Tibial nerve (tissue), 4 donors: ENCODE measurements at regions not wholly inside any gene's neighbourhood (a gene's known extent, or its start where the extent isn't known, plus 50 kb on each side); places are given as distances from the start of the nearest gene placed in this dataset.

ENCODE experiments used
- DNase-seq, 2 donors: peaks; one replicate each; pipeline ENCODE4 v3.0.0-alpha.2; 2019; ENCODE audit warnings: low spot score in 2 of 2
- H3K27ac ChIP-seq, 4 donors: fragments of 200-600 bp; sonication (generic) in 3 of 4; one replicate each; pipeline ENCODE4 v1.5.1; 2017 to 2019; ENCODE audit warnings: mild to moderate bottlenecking in 1 of 4
- H3K27me3 ChIP-seq, 2 donors: fragments of 200-600 bp; sonication (generic) in 1 of 2; one replicate each; pipeline versions ENCODE4 v1.5.1 to v1.6.0; 2017 to 2019
- H3K36me3 ChIP-seq, 3 donors: fragments of 200-600 bp; sonication (generic); one replicate each; pipeline ENCODE4 v1.5.1; 2018 to 2019
- H3K4me1 ChIP-seq, 4 donors: fragments of 200-600 bp; sonication (generic) in 3 of 4; one replicate each; pipeline ENCODE4 v1.5.1; 2017 to 2019
- H3K4me3 ChIP-seq, 4 donors: fragments of 200-600 bp; sonication (generic) in 3 of 4; one replicate each; pipeline ENCODE4 v1.5.1; 2017 to 2019; ENCODE audit warnings: mild to moderate bottlenecking in 1 of 4, moderate library complexity in 1 of 4
- H3K9me3 ChIP-seq, 4 donors: fragments of 200-600 bp; sonication (generic) in 3 of 4; one replicate each; pipeline ENCODE4 v1.5.1; 2017 to 2019
- EP300 ChIP-seq, 2 donors: sonication (generic); formaldehyde crosslinking; IDR thresholded peaks; one replicate each; pipeline ENCODE4 v1.6.1; 2017; ENCODE audit warnings: antibody characterized with exemption in 2 of 2, mild to moderate bottlenecking in 1 of 2
- POLR2A ChIP-seq, 2 donors: fragments of 450-650 bp; IDR thresholded peaks; one replicate each; pipeline ENCODE4 v1.6.1; 2017; ENCODE audit warnings: antibody characterized with exemption in 2 of 2, mild to moderate bottlenecking in 2 of 2, moderate library complexity in 2 of 2
- WGBS, 2 donors: methylation state at CpG; one replicate each; pipeline ENCODE4 v1.1.5; 2018; 5-methylcytosine and 5-hydroxymethylcytosine counted together
- TF ChIP-seq, protein P1 (sequence below), 5 experiments: fragments of 200-600 bp in 3 of 5; fragments of 450-650 bp in 2 of 5; sonication (generic) in 3 of 5; IDR thresholded peaks; one replicate each; pipeline ENCODE4 v1.5.1; 2016 to 2019; ENCODE audit warnings: antibody characterized with exemption in 5 of 5, mild to moderate bottlenecking in 3 of 5, moderate library complexity in 2 of 5

DNA sequence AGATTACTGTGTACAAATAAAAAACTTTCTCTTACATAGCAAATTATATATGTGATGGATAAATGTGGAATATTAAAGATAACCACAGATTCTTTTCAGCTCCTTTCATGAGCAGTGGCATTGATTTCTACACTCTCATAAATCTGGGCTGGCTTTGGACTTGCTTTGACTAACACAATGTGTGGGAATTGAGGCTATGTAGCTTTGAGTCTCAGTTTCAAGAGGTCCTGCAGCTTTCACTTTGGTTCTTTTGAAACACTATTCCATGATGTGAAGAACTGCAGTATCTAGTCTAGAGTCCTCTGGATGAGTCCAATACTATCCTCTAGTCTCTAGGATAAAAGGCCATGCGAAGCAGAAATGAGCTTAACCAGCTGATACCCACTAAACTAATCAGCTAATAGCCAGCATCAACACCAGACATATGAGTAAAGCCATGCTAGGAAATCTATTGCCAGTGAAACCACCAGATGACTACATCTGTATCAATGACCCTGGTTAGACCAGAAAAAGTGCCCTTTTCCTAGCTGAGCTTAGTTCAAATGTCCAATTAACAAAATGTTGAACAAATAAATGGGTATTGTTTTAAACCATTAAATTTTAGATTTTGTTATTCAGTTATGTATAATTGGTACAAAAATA, 274.9 kb upstream of the ZPLD1 start:
- peaks cover 0 to 20% (median 0%) of the 10 kb centered on the region in 4 donors for H3K4me1 ChIP-seq
- H3K9me3 ChIP-seq, result no peaks in the 10 kb centered on the region
- no peak overlapping the region for H3K4me3 ChIP-seq
- 96 to 100% methylated on average over 1 of the region's 1 CpG for WGBS, 2 donors
- H3K27me3 ChIP-seq, result no peaks in the 10 kb centered on the region
- TF ChIP-seq POLR2A (IDR thresholded peaks at IDR 0.05), result no peak
- TF ChIP-seq, protein P1, sequence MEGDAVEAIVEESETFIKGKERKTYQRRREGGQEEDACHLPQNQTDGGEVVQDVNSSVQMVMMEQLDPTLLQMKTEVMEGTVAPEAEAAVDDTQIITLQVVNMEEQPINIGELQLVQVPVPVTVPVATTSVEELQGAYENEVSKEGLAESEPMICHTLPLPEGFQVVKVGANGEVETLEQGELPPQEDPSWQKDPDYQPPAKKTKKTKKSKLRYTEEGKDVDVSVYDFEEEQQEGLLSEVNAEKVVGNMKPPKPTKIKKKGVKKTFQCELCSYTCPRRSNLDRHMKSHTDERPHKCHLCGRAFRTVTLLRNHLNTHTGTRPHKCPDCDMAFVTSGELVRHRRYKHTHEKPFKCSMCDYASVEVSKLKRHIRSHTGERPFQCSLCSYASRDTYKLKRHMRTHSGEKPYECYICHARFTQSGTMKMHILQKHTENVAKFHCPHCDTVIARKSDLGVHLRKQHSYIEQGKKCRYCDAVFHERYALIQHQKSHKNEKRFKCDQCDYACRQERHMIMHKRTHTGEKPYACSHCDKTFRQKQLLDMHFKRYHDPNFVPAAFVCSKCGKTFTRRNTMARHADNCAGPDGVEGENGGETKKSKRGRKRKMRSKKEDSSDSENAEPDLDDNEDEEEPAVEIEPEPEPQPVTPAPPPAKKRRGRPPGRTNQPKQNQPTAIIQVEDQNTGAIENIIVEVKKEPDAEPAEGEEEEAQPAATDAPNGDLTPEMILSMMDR (IDR thresholded peaks at IDR 0.05), result no peak
- no peak for TF ChIP-seq EP300 (IDR thresholded peaks at IDR 0.05)
- H3K36me3 ChIP-seq, result no peaks in the 10 kb centered on the region
- H3K27ac ChIP-seq, result no peak overlapping the region
- no peak for DNase-seq

GRCh38 chr3:102161384-102162006, 273.3 kb upstream of the ZPLD1 start:
- TF ChIP-seq, protein P1 (IDR thresholded peaks at IDR 0.05), result no peak
- TF ChIP-seq EP300 (IDR thresholded peaks at IDR 0.05) (no peak), POLR2A (IDR thresholded peaks at IDR 0.05) (no peak)
- H3K9me3 ChIP-seq, result no peaks in the 10 kb centered on the region
- H3K27ac ChIP-seq, result peak overlapping the region in 1 of 4 donors; percentile 69
- H3K27me3 ChIP-seq, result no peaks in the 10 kb centered on the region
- 69 to 78% methylated on average over 5 of the region's 5 CpGs for WGBS, 2 donors
- H3K4me1 ChIP-seq, result peaks cover 0 to 20% (median 0%) of the 10 kb centered on the region in 4 donors
- H3K4me3 ChIP-seq, result no peak overlapping the region
- DNase-seq, result no peak
- H3K36me3 ChIP-seq, result no peaks in the 10 kb centered on the region

DNA sequence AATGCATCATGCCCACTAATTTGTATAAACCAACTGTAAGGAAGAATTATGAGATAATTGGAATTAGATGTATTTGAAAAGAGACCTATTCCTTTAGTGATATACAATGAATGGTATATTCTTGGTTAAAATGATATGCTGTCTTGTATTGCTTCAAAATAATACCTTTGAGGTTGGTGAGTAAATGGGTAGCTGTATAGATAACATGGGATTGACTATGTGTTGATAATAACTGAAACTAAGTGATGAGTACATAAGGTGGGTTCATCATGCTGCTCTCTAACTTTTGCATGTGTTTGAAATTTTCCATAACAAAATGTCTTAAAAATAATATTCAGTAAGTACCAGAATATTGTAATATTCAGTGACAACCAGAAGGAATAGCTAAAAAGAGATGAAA, 272.6 kb upstream of the ZPLD1 start:
- TF ChIP-seq EP300 (IDR thresholded peaks at IDR 0.05) (no peak), POLR2A (IDR thresholded peaks at IDR 0.05) (no peak)
- TF ChIP-seq, protein P1 (IDR thresholded peaks at IDR 0.05), result no peak

DNA sequence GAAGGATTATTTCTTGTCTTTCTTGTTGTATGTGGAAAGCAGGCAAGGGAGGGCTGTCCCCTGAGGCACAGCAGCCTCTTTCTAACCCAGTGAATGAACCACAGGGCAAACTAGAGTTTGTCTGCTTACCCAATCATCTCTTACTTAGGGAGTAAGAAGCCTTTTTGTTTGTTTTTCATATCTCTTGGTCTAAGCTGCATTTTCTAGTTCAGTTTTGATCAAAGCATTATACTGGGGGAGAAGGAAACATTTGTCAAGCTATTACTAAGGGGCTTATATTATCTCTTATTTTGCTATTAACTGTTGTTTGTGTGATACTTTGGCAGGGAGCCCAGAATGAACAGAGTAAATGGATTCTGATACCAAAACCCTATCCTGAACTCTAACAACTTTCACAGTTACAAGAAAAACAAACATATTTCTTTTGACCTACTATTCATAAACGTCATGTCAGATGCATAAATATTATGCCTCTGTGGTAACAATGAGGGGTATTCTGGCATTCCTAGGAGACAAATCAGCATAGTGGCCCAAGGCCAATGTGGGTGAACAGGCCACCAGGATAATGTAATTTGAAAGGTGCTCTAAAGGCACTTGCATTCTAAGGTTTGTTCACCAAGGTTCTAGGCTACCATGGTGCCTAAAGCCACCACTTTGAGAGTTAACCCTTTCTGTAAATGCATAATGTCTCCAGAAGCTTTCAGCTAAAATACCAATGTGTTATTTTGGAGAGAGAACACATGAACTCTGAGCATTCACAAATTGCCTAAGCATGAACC, 271.6 kb upstream of the ZPLD1 start:
- H3K4me1 ChIP-seq, result peaks cover 0 to 20% (median 0%) of the 10 kb centered on the region in 4 donors
- H3K27me3 ChIP-seq, result no peaks in the 10 kb centered on the region
- H3K9me3 ChIP-seq, result no peaks in the 10 kb centered on the region
- TF ChIP-seq POLR2A (IDR thresholded peaks at IDR 0.05), result no peak
- TF ChIP-seq, protein P1 (IDR thresholded peaks at IDR 0.05), result no peak
- peak in 1 of 2 donors; percentile 41 for TF ChIP-seq EP300 (IDR thresholded peaks at IDR 0.05)
- H3K4me3 ChIP-seq, result no peak overlapping the region
- H3K36me3 ChIP-seq, result no peaks in the 10 kb centered on the region
- DNase-seq, result peak; percentile 33 to 55
- 6 to 9% methylated on average over 1 of the region's 1 CpG for WGBS, 2 donors
- peak overlapping the region in 3 of 4 donors; percentile 2 to 69 (median 42) for H3K27ac ChIP-seq

More for the DNA sequence above, 272.6 kb upstream of the ZPLD1 start:
- Histone ChIP-seq H3K27ac (peak overlapping the region in 1 of 4 donors; percentile 69), H3K9me3 (no peaks in the 10 kb centered on the region), H3K4me3 (no peak overlapping the region), H3K27me3 (no peaks in the 10 kb centered on the region), H3K4me1 (peaks cover 0 to 20% (median 0%) of the 10 kb centered on the region in 4 donors), H3K36me3 (no peaks in the 10 kb centered on the region)
- no peak for DNase-seq

DNA sequence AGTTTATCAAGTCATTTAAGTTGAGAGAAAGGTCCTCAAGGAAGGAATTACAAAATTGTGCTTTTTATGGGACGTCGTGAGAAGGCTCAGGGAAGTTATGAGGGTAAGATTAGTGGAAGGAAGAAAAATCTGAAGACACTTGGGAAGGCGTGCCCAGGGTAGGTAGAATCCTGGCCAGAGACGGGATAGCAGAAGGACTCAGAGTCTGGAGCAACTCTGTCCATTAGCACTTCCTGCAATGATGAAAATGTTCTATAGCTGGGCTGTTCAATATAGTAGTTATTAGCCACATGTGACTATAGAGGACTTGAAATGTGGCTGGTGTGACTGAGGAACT, 271.0 kb upstream of the ZPLD1 start:
- peak overlapping the region in 1 of 4 donors; percentile 69 for H3K27ac ChIP-seq
- H3K4me1 ChIP-seq, result peaks cover 0 to 20% (median 0%) of the 10 kb centered on the region in 4 donors
- DNase-seq, result no peak
- no peak overlapping the region for H3K4me3 ChIP-seq
- no peak for TF ChIP-seq POLR2A (IDR thresholded peaks at IDR 0.05)
- H3K27me3 ChIP-seq, result no peaks in the 10 kb centered on the region
- H3K9me3 ChIP-seq, result no peaks in the 10 kb centered on the region
- no peaks in the 10 kb centered on the region for H3K36me3 ChIP-seq
- 75 to 76% methylated on average over 4 of the region's 4 CpGs for WGBS, 2 donors
